GM23248 (cell line): ENCODE measurements at regions not wholly inside any gene's neighbourhood (a gene's known extent, or its start where the extent isn't known, plus 50 kb on each side); places are given as distances from the start of the nearest gene placed in this dataset.
"Not testable (repeated sequence)": the region's sequence is repeated elsewhere in the genome, so short reads cannot be mapped to it uniquely, and the experiment has no call there.

ENCODE experiments used
- DNase-seq: peaks from one replicate; pipeline ENCODE4 v3.0.0-alpha.2; 2015
- H2AFZ ChIP-seq: fragments of 200-600 bp; sonication (generic); 2 replicates; pipeline ENCODE4 v1.6.1; 2016; ENCODE audit warnings: antibody characterized with exemption
- H3F3A ChIP-seq: fragments of 200-600 bp; sonication (generic); 2 replicates; pipeline ENCODE4 v1.6.1; 2016; ENCODE audit warnings: mild to moderate bottlenecking, antibody characterized with exemption, mixed run types; ENCODE audit not compliant: insufficient read depth
- H3K27ac ChIP-seq: fragments of 200-600 bp; sonication (generic); 2 replicates; pipeline ENCODE4 v1.5.1; 2016; ENCODE audit warnings: mild to moderate bottlenecking
- H3K27me3 ChIP-seq: fragments of 200-600 bp; sonication (generic); replicated peaks from 2 replicates; pipeline ENCODE4 v1.6.1; 2016; ENCODE audit warnings: mild to moderate bottlenecking; ENCODE audit not compliant: insufficient read depth
- H3K36me3 ChIP-seq: fragments of 200-600 bp; sonication (generic); 2 replicates; pipeline ENCODE4 v1.6.1; 2016; ENCODE audit warnings: low read depth, mild to moderate bottlenecking
- H3K4me1 ChIP-seq: fragments of 200-600 bp; sonication (generic); 2 replicates; pipeline ENCODE4 v1.6.1; 2016; ENCODE audit warnings: mild to moderate bottlenecking; ENCODE audit not compliant: insufficient read depth
- H3K4me2 ChIP-seq: fragments of 200-600 bp; sonication (generic); one replicate; pipeline ENCODE4 v1.6.1; 2016; ENCODE audit warnings: mild to moderate bottlenecking; ENCODE audit not compliant: unreplicated experiment
- H3K4me3 ChIP-seq: fragments of 200-600 bp; sonication (generic); 2 replicates; pipeline ENCODE4 v1.5.1; 2016; ENCODE audit warnings: mild to moderate bottlenecking
- H3K79me2 ChIP-seq: fragments of 200-600 bp; sonication (generic); 2 replicates; pipeline ENCODE4 v1.6.1; 2016; ENCODE audit warnings: mild to moderate bottlenecking; ENCODE audit not compliant: insufficient read depth
- H3K9ac ChIP-seq: fragments of 200-600 bp; sonication (generic); 2 replicates; pipeline ENCODE4 v1.6.1; 2016; ENCODE audit warnings: mild to moderate bottlenecking
- H3K9me2 ChIP-seq: fragments of 200-600 bp; sonication (generic); 2 replicates; pipeline ENCODE4 v1.6.1; 2016; ENCODE audit warnings: mixed run types, mild to moderate bottlenecking, moderate library complexity; ENCODE audit not compliant: insufficient read depth
- H3K9me3 ChIP-seq: fragments of 200-600 bp; sonication (generic); one replicate; pipeline ENCODE4 v1.6.1; 2017; ENCODE audit warnings: low read depth
- H4K20me1 ChIP-seq: fragments of 200-600 bp; sonication (generic); 2 replicates; pipeline ENCODE4 v1.6.0; 2016; ENCODE audit not compliant: insufficient read depth
- EZH2 ChIP-seq: fragments of 200-600 bp; sonication (generic); IDR thresholded peaks from 2 replicates; pipeline ENCODE4 v1.6.1; 2018; ENCODE audit warnings: antibody characterized with exemption, mild to moderate bottlenecking; ENCODE audit not compliant: insufficient read depth, poor library complexity, severe bottlenecking
- EZH2phosphoT487 ChIP-seq: fragments of 200-600 bp; sonication (generic); IDR thresholded peaks from 2 replicates; pipeline ENCODE4 v1.6.1; 2018; ENCODE audit warnings: antibody characterized with exemption, moderate library complexity, mild to moderate bottlenecking, low read depth; ENCODE audit not compliant: insufficient read depth
- WGBS, 2 experiments: methylation state at CpG; one replicate each; pipeline ENCODE4 v1.1.6; 2015 to 2017; ENCODE audit warnings: low lambda C conversion rate in 2 of 2, low coverage in 1 of 2; ENCODE audit errors: missing lambda C conversion rate in 2 of 2; 5-methylcytosine and 5-hydroxymethylcytosine counted together
- in situ Hi-C: fragments of 300-500 bp; cut with MboI; formaldehyde crosslinking; loops from 2 replicates; pipeline ENCODE4 v1.15.0; 2020

GRCh38 chr6:150521482-150521881 is 78.2 kb upstream of the PLEKHG1 start:
- Histone ChIP-seq H3K4me1 (no peaks in the 10 kb centered on the region), H3K79me2 (no peaks in the 10 kb centered on the region), H3K27ac (no peak overlapping the region), H3K9me3 (no peaks in the 10 kb centered on the region), H3K9ac (no peak overlapping the region), H3K4me2 (no peak overlapping the region), H3K9me2 (no peaks in the 10 kb centered on the region), H3K36me3 (no peaks in the 10 kb centered on the region), H4K20me1 (no peaks in the 10 kb centered on the region), H3K4me3 (no peak overlapping the region), H2AFZ (no peak overlapping the region), H3K27me3 (peaks cover 5% of the 10 kb centered on the region; the same call in 1 of the 2 replicates), H3F3A (no peaks in the 10 kb centered on the region)
- 22% methylated on average over 1 of the region's 1 CpG for WGBS, 2 experiments
- no peak for DNase-seq
- in situ Hi-C loops, result no loop called here
- TF ChIP-seq EZH2 (no peak), EZH2phosphoT487 (no peak)

- H3K79me2 ChIP-seq, in situ Hi-C loops: not testable (repeated sequence)
- 76 to 78% methylated on average over 3 of the region's 3 CpGs for WGBS, 2 experiments
These were observed 76.5 kb upstream of the PLEKHG1 start for GRCh38 chr6:150523216-150523615.

GRCh38 chr6:150525300-150525699 is 74.4 kb upstream of the PLEKHG1 start:
- H3K9ac ChIP-seq, result no peak overlapping the region
- H3K4me3 ChIP-seq, result no peak overlapping the region
- H2AFZ ChIP-seq, result no peak overlapping the region
- no peaks in the 10 kb centered on the region for H4K20me1 ChIP-seq
- H3K9me3 ChIP-seq, result no peaks in the 10 kb centered on the region
- no peak for DNase-seq
- no peak overlapping the region for H3K27ac ChIP-seq
- H3K36me3 ChIP-seq, result no peaks in the 10 kb centered on the region
- H3K4me1 ChIP-seq, result peaks cover 3% of the 10 kb centered on the region; the same call in 1 of the 2 replicates
- H3K9me2 ChIP-seq, result no peaks in the 10 kb centered on the region
- in situ Hi-C loops, result no loop called here
- no peak for TF ChIP-seq EZH2
- TF ChIP-seq EZH2phosphoT487, result no peak
- no peaks in the 10 kb centered on the region for H3F3A ChIP-seq
- peaks cover 5% of the 10 kb centered on the region; the same call in 1 of the 2 replicates for H3K27me3 ChIP-seq
- H3K4me2 ChIP-seq, result no peak overlapping the region
- 25 to 47% methylated on average over 1 of the region's 1 CpG for WGBS, 2 experiments
- H3K79me2 ChIP-seq, result no peaks in the 10 kb centered on the region

More at GRCh38 chr6:150523216-150523615, 76.5 kb upstream of the PLEKHG1 start:
- H3K9ac ChIP-seq, H3K27ac ChIP-seq, H3K9me2 ChIP-seq, H2AFZ ChIP-seq, H4K20me1 ChIP-seq, DNase-seq, H3K27me3 ChIP-seq, H3K4me3 ChIP-seq, H3K4me2 ChIP-seq, H3F3A ChIP-seq, H3K4me1 ChIP-seq, H3K9me3 ChIP-seq, H3K36me3 ChIP-seq: not testable (repeated sequence)

- Histone ChIP-seq H3K4me3 (no peak overlapping the region), H3K36me3 (no peaks in the 10 kb centered on the region), H3K9ac (no peak overlapping the region), H3K9me3 (no peaks in the 10 kb centered on the region), H2AFZ (no peak overlapping the region), H3K4me2 (no peak overlapping the region), H3K27ac (no peak overlapping the region), H3K4me1 (peaks cover 3% of the 10 kb centered on the region; the same call in 1 of the 2 replicates), H3K9me2 (no peaks in the 10 kb centered on the region), H3K27me3 (no peaks in the 10 kb centered on the region; the same call in 1 of the 2 replicates), H3F3A (no peaks in the 10 kb centered on the region), H4K20me1 (no peaks in the 10 kb centered on the region), H3K79me2 (no peaks in the 10 kb centered on the region)
- in situ Hi-C loops, result no loop called here
- TF ChIP-seq EZH2, result no peak
- no peak for TF ChIP-seq EZH2phosphoT487
- WGBS, 2 experiments, result 2 to 5% methylated on average over 6 of the region's 6 CpGs
- peak; percentile 51 for DNase-seq
These were observed 72.6 kb upstream of the PLEKHG1 start for GRCh38 chr6:150527100-150527499.
